OCI-LY1 (cell line): ENCODE measurements at regions not wholly inside any gene's neighbourhood (a gene's known extent, or its start where the extent isn't known, plus 50 kb on each side); places are given as distances from the start of the nearest gene placed in this dataset.

Experiments
- H2AFZ ChIP-seq: fragments of 200-600 bp; sonication (generic), shearing (Covaris generic); 2 replicates; pipeline ENCODE4 v1.6.0; 2014; ENCODE audit warnings: antibody characterized with exemption, mild to moderate bottlenecking, low read length
- H3F3A ChIP-seq: fragments of 200-600 bp; sonication (generic), shearing (Covaris generic); 2 replicates; pipeline ENCODE4 v1.6.0; 2014; ENCODE audit warnings: mild to moderate bottlenecking, antibody characterized with exemption, low read length, moderate library complexity; ENCODE audit not compliant: insufficient read depth
- H3K27ac ChIP-seq: fragments of 200-600 bp; sonication (generic); 2 replicates; pipeline ENCODE4 v1.5.1; 2014; ENCODE audit warnings: low read length, mixed run types, mild to moderate bottlenecking, low read depth; ENCODE audit not compliant: poor library complexity, severe bottlenecking
- H3K27me3 ChIP-seq: fragments of 200-600 bp; sonication (generic); 2 replicates; pipeline ENCODE4 v1.6.0; 2014; ENCODE audit warnings: antibody characterized with exemption, mild to moderate bottlenecking, low read length, moderate library complexity; ENCODE audit not compliant: insufficient read depth
- H3K36me3 ChIP-seq: fragments of 200-600 bp; sonication (generic); 2 replicates; pipeline ENCODE4 v1.6.1; 2014; ENCODE audit warnings: mild to moderate bottlenecking, antibody characterized with exemption, low read length, moderate library complexity, mixed read lengths; ENCODE audit not compliant: insufficient read depth
- H3K4me1 ChIP-seq: fragments of 200-600 bp; sonication (generic); 2 replicates; pipeline ENCODE4 v1.5.1; 2014; ENCODE audit warnings: mild to moderate bottlenecking, low read length, moderate library complexity; ENCODE audit not compliant: insufficient read depth, severe bottlenecking
- H3K4me2 ChIP-seq: fragments of 200-600 bp; sonication (generic), shearing (Covaris generic); 2 replicates; pipeline ENCODE4 v1.6.1; 2014; ENCODE audit warnings: low read length
- H3K4me3 ChIP-seq: fragments of 200-600 bp; sonication (generic); 2 replicates; pipeline ENCODE4 v1.5.1; 2014; ENCODE audit warnings: low read length, low read depth, mild to moderate bottlenecking, mixed read lengths; ENCODE audit not compliant: poor library complexity, severe bottlenecking
- H3K79me2 ChIP-seq: fragments of 200-600 bp; shearing (Covaris generic); 2 replicates; pipeline ENCODE4 v1.6.1; 2016; ENCODE audit warnings: mixed run types, low read length, mixed read lengths; ENCODE audit not compliant: insufficient read depth
- H3K9ac ChIP-seq: fragments of 200-600 bp; sonication (generic), shearing (Covaris generic); 2 replicates; pipeline ENCODE4 v1.6.1; 2014; ENCODE audit warnings: mild to moderate bottlenecking, low read length, mixed read lengths
- H3K9me2 ChIP-seq: fragments of 200-600 bp; sonication (generic), shearing (Covaris generic); 2 replicates; pipeline ENCODE4 v1.6.1; 2014; ENCODE audit warnings: low read depth, mild to moderate bottlenecking, low read length, mixed read lengths
- H3K9me3 ChIP-seq: fragments of 200-600 bp; shearing (Covaris generic); 2 replicates; pipeline ENCODE4 v1.6.1; 2014; ENCODE audit warnings: low read length, mixed read lengths
- H4K20me1 ChIP-seq: fragments of 200-600 bp; sonication (generic), shearing (Covaris generic); 2 replicates; pipeline ENCODE4 v1.6.0; 2016; ENCODE audit warnings: mild to moderate bottlenecking, low read length; ENCODE audit not compliant: insufficient read depth
- EZH2 ChIP-seq: fragments of 200-600 bp; sonication (generic), shearing (Covaris generic); IDR thresholded peaks from 2 replicates; pipeline ENCODE4 v1.8.0; 2017; ENCODE audit warnings: borderline replicate concordance, mixed run types, mild to moderate bottlenecking, antibody characterized with exemption, low read length, moderate library complexity, mixed read lengths
- TF ChIP-seq, protein P1 (sequence below): fragments of 200-600 bp; sonication (generic), shearing (Covaris generic); IDR thresholded peaks from 2 replicates; pipeline ENCODE4 v1.5.1; 2017; ENCODE audit warnings: mild to moderate bottlenecking, antibody characterized with exemption, low read length, moderate library complexity, mixed read lengths

GRCh38 chr18:23357996-23358594, 95.0 kb upstream of the RIOK3 start:
- no peak overlapping the region for H2AFZ ChIP-seq
- TF ChIP-seq, protein P1, sequence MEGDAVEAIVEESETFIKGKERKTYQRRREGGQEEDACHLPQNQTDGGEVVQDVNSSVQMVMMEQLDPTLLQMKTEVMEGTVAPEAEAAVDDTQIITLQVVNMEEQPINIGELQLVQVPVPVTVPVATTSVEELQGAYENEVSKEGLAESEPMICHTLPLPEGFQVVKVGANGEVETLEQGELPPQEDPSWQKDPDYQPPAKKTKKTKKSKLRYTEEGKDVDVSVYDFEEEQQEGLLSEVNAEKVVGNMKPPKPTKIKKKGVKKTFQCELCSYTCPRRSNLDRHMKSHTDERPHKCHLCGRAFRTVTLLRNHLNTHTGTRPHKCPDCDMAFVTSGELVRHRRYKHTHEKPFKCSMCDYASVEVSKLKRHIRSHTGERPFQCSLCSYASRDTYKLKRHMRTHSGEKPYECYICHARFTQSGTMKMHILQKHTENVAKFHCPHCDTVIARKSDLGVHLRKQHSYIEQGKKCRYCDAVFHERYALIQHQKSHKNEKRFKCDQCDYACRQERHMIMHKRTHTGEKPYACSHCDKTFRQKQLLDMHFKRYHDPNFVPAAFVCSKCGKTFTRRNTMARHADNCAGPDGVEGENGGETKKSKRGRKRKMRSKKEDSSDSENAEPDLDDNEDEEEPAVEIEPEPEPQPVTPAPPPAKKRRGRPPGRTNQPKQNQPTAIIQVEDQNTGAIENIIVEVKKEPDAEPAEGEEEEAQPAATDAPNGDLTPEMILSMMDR = no peak
- no peak for TF ChIP-seq EZH2
- H3K4me1 ChIP-seq = peaks cover 29% of the 10 kb centered on the region
- H3K9ac ChIP-seq = peak overlapping the region; percentile 39; the same call in 1 of the 2 replicates
- H3K36me3 ChIP-seq = peaks cover 17% of the 10 kb centered on the region
- H3K79me2 ChIP-seq = no peaks in the 10 kb centered on the region
- H3F3A ChIP-seq = no peaks in the 10 kb centered on the region
- H3K9me2 ChIP-seq = no peaks in the 10 kb centered on the region
- H3K4me3 ChIP-seq = no peak overlapping the region
- no peaks in the 10 kb centered on the region for H3K9me3 ChIP-seq
- H3K27me3 ChIP-seq = no peaks in the 10 kb centered on the region
- no peaks in the 10 kb centered on the region for H4K20me1 ChIP-seq
- H3K27ac ChIP-seq = peak overlapping the region; percentile 58
- H3K4me2 ChIP-seq = peak overlapping the region; percentile 43; the same call in 1 of the 2 replicates

- Histone ChIP-seq H2AFZ (no peak overlapping the region), H3K9me3 (no peaks in the 10 kb centered on the region), H4K20me1 (no peaks in the 10 kb centered on the region), H3K9ac (no peak overlapping the region), H3K4me3 (no peak overlapping the region), H3K36me3 (peaks cover 17% of the 10 kb centered on the region), H3K27ac (no peak overlapping the region), H3F3A (no peaks in the 10 kb centered on the region), H3K4me2 (no peak overlapping the region), H3K9me2 (no peaks in the 10 kb centered on the region), H3K79me2 (no peaks in the 10 kb centered on the region), H3K4me1 (peaks cover 19% of the 10 kb centered on the region), H3K27me3 (no peaks in the 10 kb centered on the region)
- no peak for TF ChIP-seq EZH2
- TF ChIP-seq, protein P1 = no peak
Observed at GRCh38 chr18:23359421-23359820, 93.7 kb upstream of the RIOK3 start.

DNA sequence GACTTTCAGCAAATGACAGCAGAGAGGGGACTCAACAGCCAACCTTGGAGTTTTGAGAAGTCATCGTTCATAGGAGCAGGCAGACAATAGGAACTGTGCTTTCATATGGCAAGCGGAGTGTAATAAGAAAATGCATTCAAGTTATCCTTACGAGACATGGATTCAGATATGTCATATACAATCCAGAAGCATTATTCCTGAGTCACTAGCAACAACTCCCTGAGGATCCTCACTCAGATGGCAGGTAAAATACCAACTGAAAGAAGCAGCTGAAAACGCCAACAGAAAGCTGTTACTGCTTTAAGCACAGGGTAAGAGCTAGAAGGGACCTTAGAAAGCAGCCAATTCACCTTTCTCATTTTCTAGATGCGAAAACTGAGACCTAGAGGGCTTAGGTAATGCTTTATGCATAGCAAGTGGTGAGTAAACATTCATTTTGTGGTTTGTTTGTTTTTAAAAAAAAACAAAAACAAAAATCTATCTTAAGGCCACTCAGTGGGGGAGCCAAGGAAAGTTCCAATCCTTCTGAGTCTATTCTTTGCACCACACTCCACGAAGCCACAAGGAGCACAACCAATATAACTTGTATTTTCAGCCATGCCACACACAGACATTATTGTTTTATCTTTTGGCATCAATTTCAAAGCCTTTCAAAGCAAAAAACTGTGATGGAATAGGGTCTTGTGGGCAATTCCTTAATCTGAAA, 89.1 kb upstream of the RIOK3 start:
- Histone ChIP-seq H4K20me1 (no peaks in the 10 kb centered on the region), H3K79me2 (no peaks in the 10 kb centered on the region), H3K9me3 (no peaks in the 10 kb centered on the region), H3K9ac (no peak overlapping the region), H3K4me2 (no peak overlapping the region), H3F3A (no peaks in the 10 kb centered on the region), H3K27ac (no peak overlapping the region), H3K4me3 (no peak overlapping the region), H2AFZ (no peak overlapping the region), H3K36me3 (peaks cover 12% of the 10 kb centered on the region), H3K9me2 (no peaks in the 10 kb centered on the region), H3K4me1 (peaks cover 5% of the 10 kb centered on the region), H3K27me3 (no peaks in the 10 kb centered on the region)
- no peak for TF ChIP-seq EZH2
- TF ChIP-seq, protein P1 = no peak
